Ovary (tissue), 3 donors: ENCODE measurements at regions not wholly inside any gene's neighbourhood (a gene's known extent, or its start where the extent isn't known, plus 50 kb on each side); places are given as distances from the start of the nearest gene placed in this dataset.

Experiments
- CTCF ChIP-seq, 3 donors: fragments of 450-650 bp in 2 of 3; fragments of 200-600 bp in 1 of 3; IDR thresholded peaks; one replicate each; pipeline versions ENCODE4 v1.5.1 to v1.8.0; 2016 to 2022; ENCODE audit warnings: antibody characterized with exemption in 3 of 3, mild to moderate bottlenecking in 1 of 3
- EP300 ChIP-seq: sonication (generic); formaldehyde crosslinking; IDR thresholded peaks from one replicate; pipeline ENCODE4 v1.6.1; 2017; ENCODE audit warnings: antibody characterized with exemption
- POLR2A ChIP-seq: fragments of 450-650 bp; IDR thresholded peaks from one replicate; pipeline ENCODE4 v1.6.1; 2017; ENCODE audit warnings: antibody characterized with exemption, mild to moderate bottlenecking, moderate library complexity
- donor health status: DM: no; HTN: no; CAD: no.

DNA sequence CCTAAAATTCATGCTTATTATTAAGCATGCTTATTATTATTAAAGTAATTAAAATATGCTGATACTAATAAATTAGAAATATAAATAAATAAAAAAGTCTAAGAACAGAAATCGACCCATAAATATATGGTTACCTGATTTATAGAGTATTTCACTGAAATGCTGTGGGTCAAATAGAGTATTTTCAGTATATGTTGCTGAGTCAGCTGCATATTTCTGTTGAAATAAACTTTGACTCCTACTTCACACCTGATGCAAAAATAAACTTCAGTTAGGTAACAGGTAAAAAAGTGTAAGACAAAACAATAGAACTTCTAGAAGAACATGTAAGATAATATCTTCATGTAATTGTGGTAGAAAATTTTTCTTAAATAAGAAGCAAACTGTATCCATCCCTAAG, 967.9 kb downstream of the TRHDE start:
- no peak for TF ChIP-seq POLR2A
- TF ChIP-seq CTCF (IDR thresholded peaks at IDR 0.05): no peak
- no peak for TF ChIP-seq EP300
